HEK293 (cell line): ENCODE measurements at regions not wholly inside any gene's neighbourhood (a gene's known extent, or its start where the extent isn't known, plus 50 kb on each side); places are given as distances from the start of the nearest gene placed in this dataset.

ENCODE experiments used
- CTCF ChIA-PET: fragments of 350-600 bp; formaldehyde crosslinking; extraction: SDS; loops from one replicate; lab custom pipeline; 2021; ENCODE audit warnings: antibody characterized with exemption; lab: Yijun Ruan, JAX
- POLR2A ChIA-PET: fragments of 300-600 bp; formaldehyde crosslinking; extraction: SDS; loops from one replicate; lab custom pipeline; 2020; ENCODE audit warnings: antibody characterized with exemption, inconsistent platforms; lab: Yijun Ruan, JAX
- H3K27ac ChIP-seq: fragments of 200-500 bp; sonication (Bioruptor generic); 2 replicates; pipeline ENCODE4 v1.5.1; 2014; ENCODE audit warnings: low read depth, low read length, control low read depth, inconsistent platforms; ENCODE audit errors: extremely low read depth
- H3K36me3 ChIP-seq, 2 experiments: fragments of 200-500 bp in 1 of 2; sonication (Bioruptor generic) in 1 of 2; 1 replicate in 1 of 2; 2 replicates in 1 of 2; pipeline ENCODE4 v1.5.1; 2014 to 2017; ENCODE audit warnings: inconsistent platforms in 2 of 2, low read length in 2 of 2; ENCODE audit not compliant: control insufficient read depth in 2 of 2, insufficient read depth in 1 of 2
- H3K4me1 ChIP-seq: fragments of 200-500 bp; sonication (Bioruptor generic); 2 replicates; pipeline ENCODE4 v1.5.1; 2014; ENCODE audit warnings: mild to moderate bottlenecking, low read length, inconsistent platforms; ENCODE audit not compliant: control insufficient read depth, insufficient read depth
- H3K4me3 ChIP-seq: 2 replicates; pipeline ENCODE4 v1.5.1; 2011; ENCODE audit warnings: low read depth, mild to moderate bottlenecking, control low read depth, low read length, moderate library complexity
- H3K9me3 ChIP-seq: fragments of 200-500 bp; sonication (Bioruptor generic); 2 replicates; pipeline ENCODE4 v1.5.1; 2014; ENCODE audit warnings: low read depth, low read length, inconsistent platforms; ENCODE audit not compliant: control insufficient read depth, insufficient read depth
- GFI1B ChIP-seq: fragments of 450-650 bp; formaldehyde crosslinking; IDR thresholded peaks from 2 replicates; pipeline ENCODE4 v1.5.1; 2016; ENCODE audit warnings: missing biosample characterization, missing genetic modification characterization
- ZBTB8A ChIP-seq: fragments of 450-650 bp; formaldehyde crosslinking; IDR thresholded peaks from 2 replicates; pipeline ENCODE4 v1.5.1; 2016; ENCODE audit warnings: missing biosample characterization, missing genetic modification characterization
- ZFP37 ChIP-seq: fragments of 450-650 bp; formaldehyde crosslinking; IDR thresholded peaks from 2 replicates; pipeline ENCODE4 v1.5.1; 2016; ENCODE audit warnings: missing biosample characterization, missing genetic modification characterization
- ZFP41 ChIP-seq: fragments of 450-650 bp; formaldehyde crosslinking; IDR thresholded peaks from 2 replicates; pipeline ENCODE4 v1.5.1; 2016; ENCODE audit warnings: missing biosample characterization, missing genetic modification characterization, borderline replicate concordance
- ZNF302 ChIP-seq: fragments of 450-650 bp; formaldehyde crosslinking; IDR thresholded peaks from 2 replicates; pipeline ENCODE4 v1.5.1; 2016; ENCODE audit warnings: missing biosample characterization, missing genetic modification characterization, low read depth
- ZNF366 ChIP-seq: fragments of 450-650 bp; formaldehyde crosslinking; conservative IDR thresholded peaks from 2 replicates; pipeline ENCODE4 v1.5.1; 2016; ENCODE audit warnings: missing biosample characterization, missing genetic modification characterization
- ZNF37A ChIP-seq: fragments of 450-650 bp; IDR thresholded peaks from 2 replicates; pipeline ENCODE4 v1.5.1; 2018; ENCODE audit warnings: missing biosample characterization, missing genetic modification characterization
- ZNF394 ChIP-seq: fragments of 450-650 bp; formaldehyde crosslinking; IDR thresholded peaks from 2 replicates; pipeline ENCODE4 v1.5.1; 2016; ENCODE audit warnings: missing biosample characterization, missing genetic modification characterization, mild to moderate bottlenecking, moderate library complexity, borderline replicate concordance
- ZNF521 ChIP-seq: fragments of 450-650 bp; formaldehyde crosslinking; IDR thresholded peaks from 2 replicates; pipeline ENCODE4 v1.5.1; 2017; ENCODE audit warnings: missing biosample characterization, mild to moderate bottlenecking, missing genetic modification characterization
- ZNF558 ChIP-seq: fragments of 450-650 bp; formaldehyde crosslinking; IDR thresholded peaks from 2 replicates; pipeline ENCODE4 v1.5.1; 2016; ENCODE audit warnings: missing biosample characterization, missing genetic modification characterization
- ZNF561 ChIP-seq: fragments of 450-650 bp; IDR thresholded peaks from 2 replicates; pipeline ENCODE4 v1.5.1; 2018; ENCODE audit warnings: missing biosample characterization, missing genetic modification characterization, borderline replicate concordance
- TF ChIP-seq, protein P1 (sequence below): fragments of 450-650 bp; formaldehyde crosslinking; conservative IDR thresholded peaks from 2 replicates; pipeline ENCODE4 v1.5.1; 2016; ENCODE audit warnings: low read depth, missing biosample characterization, missing genetic modification characterization
- TF ChIP-seq, protein P2 (sequence below): fragments of 450-650 bp; formaldehyde crosslinking; IDR thresholded peaks from 2 replicates; pipeline ENCODE4; 2016; ENCODE audit warnings: missing biosample characterization, missing genetic modification characterization
- TF ChIP-seq, protein P3 (sequence below): fragments of 450-650 bp; formaldehyde crosslinking; IDR thresholded peaks from 2 replicates; pipeline ENCODE4 v1.5.1; 2017; ENCODE audit warnings: missing biosample characterization, missing genetic modification characterization
- TF ChIP-seq, protein P4 (sequence below): fragments of 450-650 bp; formaldehyde crosslinking; IDR thresholded peaks from 2 replicates; pipeline ENCODE4 v1.5.1; 2016; ENCODE audit warnings: missing biosample characterization, missing genetic modification characterization

DNA sequence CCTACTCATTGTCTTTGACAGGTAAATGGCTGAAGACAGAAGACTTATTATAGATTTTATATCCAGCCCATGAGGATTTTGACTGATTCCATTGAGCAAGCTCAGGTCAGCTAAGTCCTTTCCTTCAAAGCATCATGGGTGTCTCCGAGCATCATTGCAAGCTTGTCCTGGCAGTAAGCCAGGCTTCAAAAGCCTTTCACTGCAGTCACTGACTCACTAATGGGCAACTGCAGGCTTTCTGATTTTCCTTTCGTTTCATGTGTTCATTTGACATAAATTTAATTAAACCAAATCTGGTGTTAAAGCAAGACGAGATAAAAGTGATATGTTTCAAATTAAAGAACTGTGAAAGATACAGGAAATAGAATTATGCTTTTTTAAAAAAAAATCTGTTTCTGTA, 426.2 kb downstream of the ANXA1 start:
- Histone ChIP-seq H3K27ac (no peak overlapping the region), H3K4me1 (no peaks in the 10 kb centered on the region), H3K9me3 (no peaks in the 10 kb centered on the region), H3K36me3 (no peaks in the 10 kb centered on the region), H3K4me3 (no peak overlapping the region)
- POLR2A ChIA-PET: no interaction called here
- CTCF ChIA-PET: interaction anchor here (1.2 kb wide), 1 partner anchor 12 kb away, joined by 4 read pairs; no protein-coding TSS in a partner anchor
- no peak for TF ChIP-seq ZNF37A

DNA sequence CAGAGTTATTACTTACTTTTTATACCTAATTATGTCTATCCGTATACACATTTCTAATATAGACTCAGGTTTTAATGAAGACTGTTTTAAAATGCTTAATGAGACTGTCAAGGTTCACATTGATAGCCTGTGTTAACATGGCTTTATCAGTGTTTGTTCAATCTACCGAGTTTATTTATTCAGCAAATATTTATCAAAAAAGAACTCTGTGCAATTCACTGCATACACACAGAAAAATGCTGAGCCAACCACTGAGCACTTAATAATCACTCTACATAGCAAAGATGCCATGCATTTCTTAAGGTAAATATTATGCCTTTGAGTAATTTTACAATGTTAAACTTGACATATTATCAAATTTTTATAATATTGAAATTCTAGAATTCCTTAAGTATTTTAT, 428.2 kb downstream of the ANXA1 start:
- Histone ChIP-seq H3K4me3 (no peak overlapping the region), H3K9me3 (no peaks in the 10 kb centered on the region), H3K36me3 (no peaks in the 10 kb centered on the region), H3K27ac (no peak overlapping the region), H3K4me1 (no peaks in the 10 kb centered on the region)
- ChIA-PET POLR2A (no interaction called here), CTCF (no interaction called here)
- TF ChIP-seq ZNF521 (no peak), ZNF561 (tag by site-specific recombination) (no peak), ZNF302 (tag by site-specific recombination) (no peak), ZNF394 (no peak), GFI1B (tag by site-specific recombination) (no peak), ZFP41 (tag by site-specific recombination) (no peak), ZNF366 (tag by site-specific recombination) (no peak), ZFP37 (tag by site-specific recombination) (no peak), ZBTB8A (no peak)
- TF ChIP-seq, protein P1, sequence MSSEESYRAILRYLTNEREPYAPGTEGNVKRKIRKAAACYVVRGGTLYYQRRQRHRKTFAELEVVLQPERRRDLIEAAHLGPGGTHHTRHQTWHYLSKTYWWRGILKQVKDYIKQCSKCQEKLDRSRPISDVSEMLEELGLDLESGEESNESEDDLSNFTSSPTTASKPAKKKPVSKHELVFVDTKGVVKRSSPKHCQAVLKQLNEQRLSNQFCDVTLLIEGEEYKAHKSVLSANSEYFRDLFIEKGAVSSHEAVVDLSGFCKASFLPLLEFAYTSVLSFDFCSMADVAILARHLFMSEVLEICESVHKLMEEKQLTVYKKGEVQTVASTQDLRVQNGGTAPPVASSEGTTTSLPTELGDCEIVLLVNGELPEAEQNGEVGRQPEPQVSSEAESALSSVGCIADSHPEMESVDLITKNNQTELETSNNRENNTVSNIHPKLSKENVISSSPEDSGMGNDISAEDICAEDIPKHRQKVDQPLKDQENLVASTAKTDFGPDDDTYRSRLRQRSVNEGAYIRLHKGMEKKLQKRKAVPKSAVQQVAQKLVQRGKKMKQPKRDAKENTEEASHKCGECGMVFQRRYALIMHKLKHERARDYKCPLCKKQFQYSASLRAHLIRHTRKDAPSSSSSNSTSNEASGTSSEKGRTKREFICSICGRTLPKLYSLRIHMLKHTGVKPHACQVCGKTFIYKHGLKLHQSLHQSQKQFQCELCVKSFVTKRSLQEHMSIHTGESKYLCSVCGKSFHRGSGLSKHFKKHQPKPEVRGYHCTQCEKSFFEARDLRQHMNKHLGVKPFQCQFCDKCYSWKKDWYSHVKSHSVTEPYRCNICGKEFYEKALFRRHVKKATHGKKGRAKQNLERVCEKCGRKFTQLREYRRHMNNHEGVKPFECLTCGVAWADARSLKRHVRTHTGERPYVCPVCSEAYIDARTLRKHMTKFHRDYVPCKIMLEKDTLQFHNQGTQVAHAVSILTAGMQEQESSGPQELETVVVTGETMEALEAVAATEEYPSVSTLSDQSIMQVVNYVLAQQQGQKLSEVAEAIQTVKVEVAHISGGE (tag by site-specific recombination): no peak
- TF ChIP-seq, protein P2, sequence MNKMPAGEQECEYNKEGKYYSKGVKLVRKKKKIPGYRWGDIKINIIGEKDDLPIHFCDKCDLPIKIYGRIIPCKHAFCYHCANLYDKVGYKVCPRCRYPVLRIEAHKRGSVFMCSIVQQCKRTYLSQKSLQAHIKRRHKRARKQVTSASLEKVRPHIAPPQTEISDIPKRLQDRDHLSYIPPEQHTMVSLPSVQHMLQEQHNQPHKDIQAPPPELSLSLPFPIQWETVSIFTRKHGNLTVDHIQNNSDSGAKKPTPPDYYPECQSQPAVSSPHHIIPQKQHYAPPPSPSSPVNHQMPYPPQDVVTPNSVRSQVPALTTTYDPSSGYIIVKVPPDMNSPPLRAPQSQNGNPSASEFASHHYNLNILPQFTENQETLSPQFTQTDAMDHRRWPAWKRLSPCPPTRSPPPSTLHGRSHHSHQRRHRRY (tag by site-specific recombination): no peak
- TF ChIP-seq, protein P3, sequence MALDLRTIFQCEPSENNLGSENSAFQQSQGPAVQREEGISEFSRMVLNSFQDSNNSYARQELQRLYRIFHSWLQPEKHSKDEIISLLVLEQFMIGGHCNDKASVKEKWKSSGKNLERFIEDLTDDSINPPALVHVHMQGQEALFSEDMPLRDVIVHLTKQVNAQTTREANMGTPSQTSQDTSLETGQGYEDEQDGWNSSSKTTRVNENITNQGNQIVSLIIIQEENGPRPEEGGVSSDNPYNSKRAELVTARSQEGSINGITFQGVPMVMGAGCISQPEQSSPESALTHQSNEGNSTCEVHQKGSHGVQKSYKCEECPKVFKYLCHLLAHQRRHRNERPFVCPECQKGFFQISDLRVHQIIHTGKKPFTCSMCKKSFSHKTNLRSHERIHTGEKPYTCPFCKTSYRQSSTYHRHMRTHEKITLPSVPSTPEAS (tag by site-specific recombination): no peak
- TF ChIP-seq, protein P4, sequence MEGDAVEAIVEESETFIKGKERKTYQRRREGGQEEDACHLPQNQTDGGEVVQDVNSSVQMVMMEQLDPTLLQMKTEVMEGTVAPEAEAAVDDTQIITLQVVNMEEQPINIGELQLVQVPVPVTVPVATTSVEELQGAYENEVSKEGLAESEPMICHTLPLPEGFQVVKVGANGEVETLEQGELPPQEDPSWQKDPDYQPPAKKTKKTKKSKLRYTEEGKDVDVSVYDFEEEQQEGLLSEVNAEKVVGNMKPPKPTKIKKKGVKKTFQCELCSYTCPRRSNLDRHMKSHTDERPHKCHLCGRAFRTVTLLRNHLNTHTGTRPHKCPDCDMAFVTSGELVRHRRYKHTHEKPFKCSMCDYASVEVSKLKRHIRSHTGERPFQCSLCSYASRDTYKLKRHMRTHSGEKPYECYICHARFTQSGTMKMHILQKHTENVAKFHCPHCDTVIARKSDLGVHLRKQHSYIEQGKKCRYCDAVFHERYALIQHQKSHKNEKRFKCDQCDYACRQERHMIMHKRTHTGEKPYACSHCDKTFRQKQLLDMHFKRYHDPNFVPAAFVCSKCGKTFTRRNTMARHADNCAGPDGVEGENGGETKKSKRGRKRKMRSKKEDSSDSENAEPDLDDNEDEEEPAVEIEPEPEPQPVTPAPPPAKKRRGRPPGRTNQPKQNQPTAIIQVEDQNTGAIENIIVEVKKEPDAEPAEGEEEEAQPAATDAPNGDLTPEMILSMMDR (tag by site-specific recombination): no peak

DNA sequence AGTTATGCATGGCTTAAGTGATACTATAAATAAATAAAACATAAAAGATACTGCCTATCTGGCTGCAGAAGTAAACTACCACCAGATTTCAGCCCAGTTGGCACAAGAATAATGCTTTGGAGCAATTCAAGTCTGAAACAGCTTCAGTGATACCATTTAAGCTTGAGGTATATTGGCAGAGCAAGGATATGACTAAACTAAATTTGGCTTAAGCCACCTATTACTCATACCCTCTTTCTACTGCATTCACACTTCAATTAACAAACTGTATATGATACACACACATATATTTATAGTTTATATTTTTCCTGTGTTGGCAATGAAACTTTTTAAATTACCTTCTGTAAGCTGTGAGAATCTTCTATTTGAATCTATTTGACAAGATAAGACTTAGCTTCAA, 431.9 kb downstream of the ANXA1 start:
- H3K4me1 ChIP-seq: no peaks in the 10 kb centered on the region
- POLR2A ChIA-PET: no interaction called here
- TF ChIP-seq ZNF558 (tag by site-specific recombination): no peak
- TF ChIP-seq, all 188 proteins: peak for 0
- Histone ChIP-seq H3K36me3 (no peaks in the 10 kb centered on the region), H3K4me3 (no peak overlapping the region), H3K9me3 (no peaks in the 10 kb centered on the region), H3K27ac (no peak overlapping the region)
- CTCF ChIA-PET: no interaction called here
